GM19452 (cell line): ENCODE measurements at regions not wholly inside any gene's neighbourhood (a gene's known extent, or its start where the extent isn't known, plus 50 kb on each side); places are given as distances from the start of the nearest gene placed in this dataset.

ENCODE experiments used
- ATAC-seq: cut with Tn5 transposase; IDR thresholded peaks from one replicate; pipeline ENCODE4 v1.9.1; 2021; ENCODE audit not compliant: unreplicated experiment

- ATAC-seq = no peak
Observed at GRCh38 chr6:112785408-112785807, 438.3 kb downstream of the RFPL4B start.

DNA sequence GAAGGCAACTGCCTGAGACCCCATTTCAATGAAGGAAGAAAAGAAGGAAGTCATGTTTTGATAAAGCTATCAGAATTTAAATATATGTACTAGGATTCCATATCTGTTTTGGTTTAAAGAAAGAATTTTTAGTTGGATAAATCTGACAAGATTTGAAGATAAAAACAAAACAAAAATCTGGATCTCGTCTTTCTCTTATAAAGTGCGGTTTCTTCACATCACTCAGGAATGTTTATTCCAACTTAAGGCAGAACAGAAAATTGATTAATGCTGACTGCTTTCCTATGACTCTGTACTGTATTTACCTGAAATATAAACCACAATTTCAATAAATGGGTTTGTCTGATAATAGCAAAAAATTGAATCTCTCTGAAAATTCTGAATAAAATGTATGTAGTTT is 439.7 kb downstream of the RFPL4B start:
- ATAC-seq = no peak

DNA sequence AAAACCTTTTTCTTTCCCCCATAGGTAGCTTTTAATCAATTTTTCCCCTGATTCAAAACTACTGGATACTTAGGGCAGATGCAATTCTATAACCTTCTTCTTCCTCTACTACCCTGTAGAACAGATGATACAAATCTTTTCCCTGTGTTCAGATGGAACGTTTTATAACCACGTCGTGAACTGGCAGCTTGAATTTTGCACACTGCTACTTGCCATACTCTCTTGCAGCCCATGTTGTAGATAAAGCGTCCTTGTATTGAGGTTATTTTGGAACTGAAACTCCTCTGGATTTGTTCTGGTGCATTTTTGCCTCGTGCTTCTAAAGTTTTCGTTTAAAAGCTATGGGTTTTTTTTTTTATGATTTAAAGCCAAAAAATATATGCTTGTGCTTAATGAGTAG is 440.2 kb downstream of the RFPL4B start:
- ATAC-seq = no peak

GRCh38 chr6:112795316-112795715 is 448.2 kb downstream of the RFPL4B start:
- no peak for ATAC-seq

GRCh38 chr6:112796712-112797111 is 449.6 kb downstream of the RFPL4B start:
- ATAC-seq = no peak

DNA sequence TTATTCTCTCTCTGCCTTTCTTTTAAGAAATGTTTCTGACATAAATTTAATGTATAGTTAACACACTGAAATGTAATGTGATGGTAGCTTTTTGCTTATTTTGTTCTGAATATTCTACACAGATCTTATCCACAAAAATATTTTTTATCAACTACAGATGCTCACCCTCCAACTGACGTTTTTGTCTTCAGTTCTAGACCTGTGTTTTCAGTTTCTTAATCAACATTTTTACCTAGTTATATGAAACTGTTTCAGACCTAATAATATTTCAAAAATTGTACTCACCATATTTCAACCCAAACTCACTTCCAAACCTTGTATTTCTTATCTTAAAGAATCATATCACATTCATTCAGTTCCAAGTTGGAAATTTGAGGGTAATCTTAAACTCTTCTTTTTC is 452.8 kb downstream of the RFPL4B start:
- ATAC-seq = no peak

DNA sequence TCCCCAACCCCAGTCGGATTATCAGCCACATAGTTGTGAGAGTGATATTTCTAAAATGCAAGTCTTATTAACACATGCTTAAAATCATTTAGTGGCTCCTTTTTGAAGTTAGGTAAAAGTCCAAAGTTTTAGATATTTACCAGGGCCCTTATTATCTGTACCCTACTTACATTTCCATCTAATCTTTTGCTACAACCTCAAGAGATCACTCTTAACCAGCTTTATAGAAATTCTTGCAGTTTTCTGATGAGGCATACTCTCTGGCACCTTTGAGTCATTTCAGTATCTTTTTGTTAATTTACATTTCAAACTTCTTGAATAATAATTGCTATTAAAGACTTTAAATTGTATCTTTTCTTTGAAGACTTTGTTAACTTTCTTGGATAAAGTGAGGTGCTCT is 453.3 kb downstream of the RFPL4B start:
- ATAC-seq = no peak

- no peak for ATAC-seq
Observed at GRCh38 chr6:112800916-112801315, 453.8 kb downstream of the RFPL4B start.

GRCh38 chr6:112801468-112802080 is 454.4 kb downstream of the RFPL4B start:
- ATAC-seq = no peak

DNA sequence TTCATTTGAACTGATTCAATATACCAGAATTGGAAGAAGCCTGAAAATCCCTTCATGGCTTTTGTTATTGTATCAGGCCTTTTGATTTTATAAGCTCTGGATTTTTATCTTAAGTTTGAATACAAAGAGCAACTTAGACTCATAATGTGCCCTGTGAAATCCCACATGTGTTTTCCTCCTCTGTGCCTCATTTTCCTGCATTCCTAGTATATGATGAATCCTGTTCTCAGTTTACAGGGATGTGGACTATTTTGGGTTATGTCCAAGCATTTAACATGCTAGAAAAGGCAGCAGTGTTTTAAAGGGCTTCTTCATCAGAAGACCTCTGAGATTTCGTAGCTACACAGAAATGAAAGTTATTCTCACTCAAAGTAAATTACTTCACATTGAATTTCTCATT is 455.0 kb downstream of the RFPL4B start:
- no peak for ATAC-seq

DNA sequence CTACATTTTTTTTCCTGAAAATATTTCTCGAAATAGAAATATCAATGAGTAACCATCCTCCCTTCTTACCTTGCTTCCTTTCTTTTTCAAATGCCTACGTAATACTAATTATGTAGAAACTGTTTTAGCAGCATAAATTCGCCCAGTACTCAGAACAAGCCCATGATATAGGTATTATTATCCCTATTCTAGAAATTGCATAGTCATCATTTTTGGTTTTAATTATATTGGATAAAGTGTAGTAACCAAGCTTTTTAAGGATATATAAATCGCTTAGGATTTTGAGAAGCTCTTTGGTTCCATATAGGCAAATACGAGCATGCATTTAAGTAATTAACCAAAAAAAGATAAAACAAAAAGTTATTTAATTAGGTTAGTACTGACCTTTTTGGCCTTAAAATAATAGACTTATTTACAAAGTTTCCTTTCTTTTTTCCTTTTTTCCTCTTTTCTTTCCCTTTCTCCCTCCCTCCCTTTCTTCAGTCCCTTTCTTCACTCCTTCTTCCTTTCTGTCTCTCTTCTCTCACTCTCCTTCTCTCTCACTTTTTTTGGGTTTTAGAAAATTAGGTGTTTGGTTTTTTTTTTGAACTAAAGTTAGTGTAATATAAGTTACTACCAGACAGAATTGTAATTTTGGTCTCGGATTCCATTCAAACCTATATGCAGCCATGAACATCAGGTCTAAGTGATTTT is 457.7 kb downstream of the RFPL4B start:
- no peak for ATAC-seq

- no peak for ATAC-seq
Observed at GRCh38 chr6:112806163-112806865, 459.2 kb downstream of the RFPL4B start.

DNA sequence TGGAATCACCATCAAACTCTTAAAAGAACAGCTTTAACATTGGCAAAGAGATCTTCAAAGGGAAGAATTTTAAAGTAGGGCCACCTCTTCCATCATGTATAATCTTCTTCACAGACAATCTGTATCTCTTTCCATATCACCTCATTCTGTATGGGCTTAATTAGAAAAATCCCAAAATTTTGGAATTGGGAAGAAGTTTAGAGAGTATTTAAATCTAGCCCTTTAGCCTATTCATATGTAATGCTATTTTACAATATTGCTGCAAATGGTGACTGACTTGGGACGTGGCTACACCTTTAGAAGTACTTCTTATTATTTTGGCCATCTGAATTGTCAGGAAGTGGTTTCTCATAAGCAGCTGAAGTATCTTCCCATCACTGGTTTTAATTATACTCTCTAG is 474.3 kb downstream of the RFPL4B start:
- no peak for ATAC-seq

DNA sequence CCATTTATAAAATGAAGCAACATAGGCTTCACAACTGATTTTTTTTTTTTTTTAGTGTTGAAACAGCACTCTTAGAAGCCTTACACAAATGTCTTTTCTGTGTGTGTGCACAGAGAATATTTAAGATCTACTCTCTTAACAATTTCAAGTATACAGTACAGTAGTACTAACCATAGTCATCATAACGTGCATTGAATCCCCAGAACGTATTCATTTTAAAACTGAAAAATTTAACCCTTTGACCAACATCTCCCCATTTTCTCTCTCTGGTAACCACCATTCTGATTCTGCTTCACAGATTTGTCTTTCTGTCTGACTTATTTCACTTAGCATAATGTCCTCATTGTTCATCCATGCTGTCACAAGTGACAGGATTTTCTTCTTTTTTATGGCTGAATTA is 475.6 kb downstream of the RFPL4B start:
- no peak for ATAC-seq

- ATAC-seq = peak; percentile 90
Observed at GRCh38 chr6:112827793-112828192, 480.7 kb downstream of the RFPL4B start.

DNA sequence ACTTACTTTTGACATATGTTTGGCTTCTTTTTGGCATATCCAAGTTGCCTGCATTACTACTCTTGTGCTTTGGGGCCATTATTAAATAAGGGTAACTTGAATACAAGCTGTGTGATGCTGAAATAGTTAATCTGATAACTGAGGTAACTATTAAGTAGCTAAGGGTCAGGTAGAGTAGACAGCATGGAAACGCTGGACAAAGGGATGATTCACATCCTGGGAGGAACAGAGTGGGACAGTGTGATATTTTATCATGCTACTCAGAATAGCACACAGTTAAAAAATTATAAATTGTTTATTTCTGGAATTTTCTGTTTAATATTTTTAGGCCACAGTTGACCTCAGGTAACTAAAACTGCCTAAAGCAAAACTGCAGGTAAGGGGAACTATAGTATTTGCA is 483.9 kb downstream of the RFPL4B start:
- no peak for ATAC-seq

- ATAC-seq = no peak
Observed at GRCh38 chr6:112833581-112834131, 486.5 kb downstream of the RFPL4B start.

GRCh38 chr6:112835078-112835477 is 487.9 kb downstream of the RFPL4B start:
- ATAC-seq = no peak

GRCh38 chr6:112839525-112839961 is 492.4 kb downstream of the RFPL4B start:
- ATAC-seq = no peak

GRCh38 chr6:112841553-112842329 is 494.6 kb downstream of the RFPL4B start:
- no peak for ATAC-seq

DNA sequence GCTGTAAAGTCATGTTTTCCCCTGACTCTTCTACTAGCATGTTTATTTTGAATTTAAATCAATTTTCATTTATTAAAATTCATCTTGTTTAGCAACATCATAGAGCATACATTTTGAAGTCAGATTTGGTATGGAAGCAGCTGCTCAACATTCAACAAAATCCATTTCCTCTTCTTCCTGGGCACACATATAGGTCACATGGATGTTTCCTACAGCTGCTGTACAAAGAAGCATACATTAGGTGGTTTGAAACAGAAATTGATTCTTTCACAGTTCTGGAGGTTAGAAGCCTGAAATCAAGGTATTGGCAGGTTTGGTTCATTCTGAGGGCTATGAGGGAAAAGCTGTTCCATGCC is 495.2 kb downstream of the RFPL4B start:
- no peak for ATAC-seq
